K562 (cell line): ENCODE measurements at regions not wholly inside any gene's neighbourhood (a gene's known extent, or its start where the extent isn't known, plus 50 kb on each side); places are given as distances from the start of the nearest gene placed in this dataset.

Experiments used
- BCOR ChIP-seq: fragments of 450-650 bp; IDR thresholded peaks from 2 replicates; pipeline ENCODE4 v1.6.1; 2016
- CEBPG ChIP-seq, 3 experiments: fragments of 200-800 bp in 1 of 3; sonication (Bioruptor generic) in 1 of 3; sonication (generic) in 1 of 3; formaldehyde crosslinking in 1 of 3; IDR thresholded peaks in 2 of 3; conservative IDR thresholded peaks in 1 of 3; 2 replicates each; pipeline versions ENCODE4 v1.6.1 to v1.8.0; 2016 to 2022; ENCODE audit warnings: missing compliant biosample characterization in 2 of 3, missing genetic modification characterization in 2 of 3, mild to moderate bottlenecking in 1 of 3, missing genetic modification reagents in 1 of 3
- HDAC6 ChIP-seq: IDR thresholded peaks from 2 replicates; pipeline ENCODE4 v1.6.1; 2012; ENCODE audit warnings: low read depth, mild to moderate bottlenecking, control low read depth, inconsistent platforms, low read length, moderate library complexity
- HINFP ChIP-seq: fragments of 450-650 bp; conservative IDR thresholded peaks from 2 replicates; pipeline ENCODE4 v1.6.1; 2016; ENCODE audit warnings: missing genetic modification characterization, low read depth, mild to moderate bottlenecking, control low read depth, missing compliant biosample characterization
- HSF4 ChIP-seq: fragments of 250-450 bp; sonication (Bioruptor Pico); IDR thresholded peaks from 2 replicates; pipeline ENCODE4 v2.1.2; 2022; ENCODE audit warnings: mild to moderate bottlenecking, moderate library complexity, borderline replicate concordance
- IFI16 ChIP-seq: fragments of 250-450 bp; sonication (Bioruptor Pico); IDR thresholded peaks from 2 replicates; pipeline ENCODE4 v2.1.2; 2022; ENCODE audit warnings: mild to moderate bottlenecking, inconsistent platforms
- KLF1 ChIP-seq: fragments of 450-650 bp; IDR thresholded peaks from 2 replicates; pipeline ENCODE4 v1.6.1; 2016; ENCODE audit warnings: missing genetic modification characterization, missing compliant biosample characterization
- MTA1 ChIP-seq: fragments of 450-650 bp; IDR thresholded peaks from 2 replicates; pipeline ENCODE4 v1.6.1; 2017; ENCODE audit warnings: borderline replicate concordance
- NR4A1 ChIP-seq, 2 experiments: fragments of 250-450 bp in 1 of 2; fragments of 450-650 bp in 1 of 2; sonication (Bioruptor Pico) in 1 of 2; IDR thresholded peaks; 2 replicates each; pipeline versions ENCODE4 v1.4.0 to v1.6.1; 2016 to 2020; ENCODE audit warnings: mild to moderate bottlenecking in 2 of 2, missing compliant biosample characterization in 1 of 2, missing genetic modification characterization in 1 of 2, moderate library complexity in 1 of 2
- SP1 ChIP-seq: sonication (generic); formaldehyde crosslinking; IDR thresholded peaks from 2 replicates; pipeline ENCODE4 v1.8.1; 2022; ENCODE audit warnings: mild to moderate bottlenecking, missing genetic modification reagents
- TEAD2 ChIP-seq: fragments of 450-650 bp; IDR thresholded peaks from 2 replicates; pipeline ENCODE4 v1.6.1; 2016; ENCODE audit warnings: missing genetic modification characterization, control low read depth, missing compliant biosample characterization
- XRCC4 ChIP-seq: IDR thresholded peaks from one replicate; pipeline ENCODE4 v1.6.1; 2011; ENCODE audit not compliant: insufficient read depth, insufficient read length; ENCODE audit errors: extremely low read depth
- ZKSCAN3 ChIP-seq: fragments of 250-450 bp; sonication (Bioruptor Pico); IDR thresholded peaks from 2 replicates; pipeline ENCODE4 v1.4.0; 2020
- ZNF274 ChIP-seq: IDR thresholded peaks from 2 replicates; pipeline ENCODE4 v1.6.1; 2011; ENCODE audit warnings: low read depth, mild to moderate bottlenecking, low read length, moderate library complexity, borderline replicate concordance
- ZNF655 ChIP-seq: fragments of 250-450 bp; sonication (Bioruptor Pico); IDR thresholded peaks from 2 replicates; pipeline ENCODE4 v1.5.0; 2021
- ZNF717 ChIP-seq: fragments of 250-450 bp; sonication (Bioruptor Pico); IDR thresholded peaks from 2 replicates; pipeline ENCODE4 v1.5.0; 2021
- TF ChIP-seq, protein P1 (sequence below): fragments of 450-650 bp; IDR thresholded peaks from 2 replicates; pipeline ENCODE4 v1.6.1; 2016; ENCODE audit warnings: low read depth, mild to moderate bottlenecking, moderate library complexity
- TF ChIP-seq, protein P2 (sequence below): sonication (generic); formaldehyde crosslinking; IDR thresholded peaks from 2 replicates; pipeline ENCODE4 v1.8.0; 2023; ENCODE audit warnings: missing genetic modification reagents, mild to moderate bottlenecking, borderline replicate concordance

DNA sequence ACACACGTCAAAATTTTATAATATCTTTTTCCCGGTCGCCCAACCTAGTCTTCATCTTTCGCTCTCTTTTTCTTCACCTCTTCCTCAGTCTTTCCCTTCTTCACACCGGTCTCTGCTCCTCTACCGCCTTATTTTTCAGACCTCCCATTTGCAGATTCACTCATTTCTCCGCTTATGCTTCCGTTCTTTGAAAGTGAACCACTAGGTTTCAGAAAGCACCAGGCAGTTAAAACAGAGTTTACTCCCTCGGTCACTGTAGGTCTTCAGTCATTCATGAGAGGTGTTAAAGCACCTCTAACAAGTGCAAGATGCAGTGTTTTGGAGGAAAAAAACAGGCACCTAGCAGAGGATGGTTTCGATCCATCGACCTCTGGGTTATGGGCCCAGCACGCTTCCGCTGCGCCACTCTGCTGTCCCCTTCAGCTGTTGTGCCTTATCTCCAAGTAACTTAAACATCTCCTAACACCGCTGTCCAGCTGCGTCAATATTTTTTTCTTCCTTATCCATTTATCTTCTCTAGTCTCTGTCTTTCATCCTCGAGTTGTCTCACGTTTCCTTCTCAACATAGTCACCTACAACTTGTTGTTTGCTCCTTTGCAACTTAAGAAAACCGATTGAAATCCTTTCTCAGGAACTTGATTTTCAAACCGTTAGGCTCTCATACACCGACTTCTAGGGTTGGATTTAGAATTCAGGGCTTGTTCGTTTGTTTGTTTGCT, 119.7 kb upstream of the ZNF184 start (continued):
- TF ChIP-seq HINFP (tag) (0 out of 2 replicates have a peak, but pooled peaks have one; percentile 18), XRCC4 (no peak), NR4A1 (CRISPR knock-in tag; IDR thresholded peaks at IDR 0.05) (no peak), NR4A1 (tag; IDR thresholded peaks at IDR 0.05) (no peak), TEAD2 (no peak), HDAC6 (peak; percentile 61; the same call in 1 of the 2 replicates), BCOR (peak; percentile 91), MTA1 (peak; percentile 90), KLF1 (no peak), SP1 (CRISPR knock-in tag) (peak; percentile 91), CEBPG (CRISPR knock-in tag; IDR thresholded peaks at IDR 0.05) (no peak), CEBPG (tag; conservative IDR thresholded peaks at IDR 0.05 in 1 of 2, IDR thresholded peaks at IDR 0.05 in 1 of 2) (no peak), ZNF274 (peak; percentile 59; the same call in 1 of the 2 replicates), IFI16 (CRISPR knock-in tag) (no peak), ZNF717 (CRISPR knock-in tag) (no peak), HSF4 (CRISPR knock-in tag) (no peak), ZNF655 (no peak), ZKSCAN3 (no peak)
- TF ChIP-seq, protein P1, sequence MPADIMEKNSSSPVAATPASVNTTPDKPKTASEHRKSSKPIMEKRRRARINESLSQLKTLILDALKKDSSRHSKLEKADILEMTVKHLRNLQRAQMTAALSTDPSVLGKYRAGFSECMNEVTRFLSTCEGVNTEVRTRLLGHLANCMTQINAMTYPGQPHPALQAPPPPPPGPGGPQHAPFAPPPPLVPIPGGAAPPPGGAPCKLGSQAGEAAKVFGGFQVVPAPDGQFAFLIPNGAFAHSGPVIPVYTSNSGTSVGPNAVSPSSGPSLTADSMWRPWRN, result peak; percentile 24; the same call in 1 of the 2 replicates
- TF ChIP-seq, protein P2, sequence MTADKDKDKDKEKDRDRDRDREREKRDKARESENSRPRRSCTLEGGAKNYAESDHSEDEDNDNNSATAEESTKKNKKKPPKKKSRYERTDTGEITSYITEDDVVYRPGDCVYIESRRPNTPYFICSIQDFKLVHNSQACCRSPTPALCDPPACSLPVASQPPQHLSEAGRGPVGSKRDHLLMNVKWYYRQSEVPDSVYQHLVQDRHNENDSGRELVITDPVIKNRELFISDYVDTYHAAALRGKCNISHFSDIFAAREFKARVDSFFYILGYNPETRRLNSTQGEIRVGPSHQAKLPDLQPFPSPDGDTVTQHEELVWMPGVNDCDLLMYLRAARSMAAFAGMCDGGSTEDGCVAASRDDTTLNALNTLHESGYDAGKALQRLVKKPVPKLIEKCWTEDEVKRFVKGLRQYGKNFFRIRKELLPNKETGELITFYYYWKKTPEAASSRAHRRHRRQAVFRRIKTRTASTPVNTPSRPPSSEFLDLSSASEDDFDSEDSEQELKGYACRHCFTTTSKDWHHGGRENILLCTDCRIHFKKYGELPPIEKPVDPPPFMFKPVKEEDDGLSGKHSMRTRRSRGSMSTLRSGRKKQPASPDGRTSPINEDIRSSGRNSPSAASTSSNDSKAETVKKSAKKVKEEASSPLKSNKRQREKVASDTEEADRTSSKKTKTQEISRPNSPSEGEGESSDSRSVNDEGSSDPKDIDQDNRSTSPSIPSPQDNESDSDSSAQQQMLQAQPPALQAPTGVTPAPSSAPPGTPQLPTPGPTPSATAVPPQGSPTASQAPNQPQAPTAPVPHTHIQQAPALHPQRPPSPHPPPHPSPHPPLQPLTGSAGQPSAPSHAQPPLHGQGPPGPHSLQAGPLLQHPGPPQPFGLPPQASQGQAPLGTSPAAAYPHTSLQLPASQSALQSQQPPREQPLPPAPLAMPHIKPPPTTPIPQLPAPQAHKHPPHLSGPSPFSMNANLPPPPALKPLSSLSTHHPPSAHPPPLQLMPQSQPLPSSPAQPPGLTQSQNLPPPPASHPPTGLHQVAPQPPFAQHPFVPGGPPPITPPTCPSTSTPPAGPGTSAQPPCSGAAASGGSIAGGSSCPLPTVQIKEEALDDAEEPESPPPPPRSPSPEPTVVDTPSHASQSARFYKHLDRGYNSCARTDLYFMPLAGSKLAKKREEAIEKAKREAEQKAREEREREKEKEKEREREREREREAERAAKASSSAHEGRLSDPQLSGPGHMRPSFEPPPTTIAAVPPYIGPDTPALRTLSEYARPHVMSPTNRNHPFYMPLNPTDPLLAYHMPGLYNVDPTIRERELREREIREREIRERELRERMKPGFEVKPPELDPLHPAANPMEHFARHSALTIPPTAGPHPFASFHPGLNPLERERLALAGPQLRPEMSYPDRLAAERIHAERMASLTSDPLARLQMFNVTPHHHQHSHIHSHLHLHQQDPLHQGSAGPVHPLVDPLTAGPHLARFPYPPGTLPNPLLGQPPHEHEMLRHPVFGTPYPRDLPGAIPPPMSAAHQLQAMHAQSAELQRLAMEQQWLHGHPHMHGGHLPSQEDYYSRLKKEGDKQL, result no peak
